ENCODE measurements at regions not wholly inside any gene's neighbourhood (a gene's known extent, or its start where the extent isn't known, plus 50 kb on each side); places are given as distances from the start of the nearest gene placed in this dataset.

- peak in 1 of 2 donors; percentile 1 for DNase-seq (ENCODE audit: low read depth in 2 of 2)
Measured at GRCh38 chr12:41932470-41932991, 212.1 kb downstream of the GXYLT1 start.

GRCh38 chr12:41930866-41931437 lies 213.7 kb downstream of the GXYLT1 start:
- no peak for DNase-seq (ENCODE audit: low read depth in 2 of 2)

GRCh38 chr12:41924111-41924510 lies 220.6 kb downstream of the GXYLT1 start:
- DNase-seq (ENCODE audit: low read depth in 2 of 2), result no peak

- DNase-seq (ENCODE audit: low read depth in 2 of 2), result no peak
Measured at GRCh38 chr12:41923351-41923750, 221.3 kb downstream of the GXYLT1 start.

- no peak for DNase-seq (ENCODE audit: low read depth in 2 of 2)
Measured at GRCh38 chr12:41920355-41920754, 224.3 kb downstream of the GXYLT1 start.

- DNase-seq (ENCODE audit: low read depth in 2 of 2), result no peak
Measured at GRCh38 chr12:41919526-41920261, 225.0 kb downstream of the GXYLT1 start.

GRCh38 chr12:41919048-41919447 lies 225.6 kb downstream of the GXYLT1 start:
- DNase-seq (ENCODE audit: low read depth in 2 of 2), result no peak

- no peak for DNase-seq (ENCODE audit: low read depth in 2 of 2)
Measured at GRCh38 chr12:41917938-41918341, 226.7 kb downstream of the GXYLT1 start.

GRCh38 chr12:41917181-41917580 lies 227.5 kb downstream of the GXYLT1 start:
- no peak for DNase-seq (ENCODE audit: low read depth in 2 of 2)

GRCh38 chr12:41910578-41911320 lies 233.9 kb downstream of the GXYLT1 start:
- DNase-seq (ENCODE audit: low read depth in 2 of 2), result no peak

GRCh38 chr12:41908206-41908605 lies 236.5 kb downstream of the GXYLT1 start:
- DNase-seq (ENCODE audit: low read depth in 2 of 2), result no peak

- DNase-seq (ENCODE audit: low read depth in 2 of 2), result no peak
Measured at GRCh38 chr12:41907550-41907949, 237.1 kb downstream of the GXYLT1 start.

GRCh38 chr12:41907021-41907420 lies 237.7 kb downstream of the GXYLT1 start:
- DNase-seq (ENCODE audit: low read depth in 2 of 2), result no peak

- DNase-seq (ENCODE audit: low read depth in 2 of 2), result no peak
Measured at GRCh38 chr12:41905759-41906297, 238.8 kb downstream of the GXYLT1 start.

- DNase-seq (ENCODE audit: low read depth in 2 of 2), result no peak
Measured at GRCh38 chr12:41905073-41905758, 239.5 kb downstream of the GXYLT1 start.

GRCh38 chr12:41904041-41904440 lies 240.6 kb downstream of the GXYLT1 start:
- no peak for DNase-seq (ENCODE audit: low read depth in 2 of 2)

- DNase-seq (ENCODE audit: low read depth in 2 of 2), result no peak
Measured at GRCh38 chr12:41903014-41903708, 241.5 kb downstream of the GXYLT1 start.

- DNase-seq (ENCODE audit: low read depth in 2 of 2), result no peak
Measured at GRCh38 chr12:41899577-41899976, 245.1 kb downstream of the GXYLT1 start.

- no peak for DNase-seq (ENCODE audit: low read depth in 2 of 2)
Measured at GRCh38 chr12:41897593-41897992, 247.1 kb downstream of the GXYLT1 start.

GRCh38 chr12:41893491-41893890 lies 251.2 kb downstream of the GXYLT1 start:
- no peak for DNase-seq (ENCODE audit: low read depth in 2 of 2)

- DNase-seq (ENCODE audit: low read depth in 2 of 2), result no peak
Measured at GRCh38 chr12:41892302-41892701, 252.4 kb downstream of the GXYLT1 start.

Measured in stimulated activated CD4-positive, alpha-beta T cell treated with anti-CD3 and anti-CD28 coated beads, Interleukin-4, amount 100 ng/mL, for 48 hours (primary cell).